HG03469 (cell line): ENCODE measurements at regions not wholly inside any gene's neighbourhood (a gene's known extent, or its start where the extent isn't known, plus 50 kb on each side); places are given as distances from the start of the nearest gene placed in this dataset.
"Not testable (repeated sequence)": the region's sequence is repeated elsewhere in the genome, so short reads cannot be mapped to it uniquely, and the experiment has no call there.

ENCODE experiments used
- ATAC-seq: cut with Tn5 transposase; IDR thresholded peaks from one replicate; pipeline ENCODE4 v1.9.1; 2021; ENCODE audit warnings: mild to moderate bottlenecking, moderate library complexity, moderate number of reproducible peaks; ENCODE audit not compliant: unreplicated experiment

DNA sequence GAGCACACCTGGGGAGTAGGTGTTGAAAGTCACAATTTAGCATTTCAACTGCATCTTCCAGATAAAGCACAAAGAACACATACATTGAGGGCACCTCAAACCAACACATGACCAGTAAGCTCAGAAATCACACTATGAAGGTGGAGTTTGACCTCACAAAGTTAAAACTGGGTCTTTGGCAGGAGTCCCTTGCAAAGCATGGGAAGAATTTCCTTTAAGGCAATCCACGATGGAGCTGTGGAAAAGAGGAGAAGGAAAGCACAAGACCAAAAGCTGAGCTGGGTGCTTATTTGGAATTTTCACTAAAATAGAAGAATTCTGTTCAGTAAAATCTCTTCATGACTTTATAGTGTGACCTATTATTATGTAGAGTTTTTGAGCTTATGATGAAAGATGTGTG is 212.9 kb upstream of the APCDD1 start:
- ATAC-seq, result no peak

DNA sequence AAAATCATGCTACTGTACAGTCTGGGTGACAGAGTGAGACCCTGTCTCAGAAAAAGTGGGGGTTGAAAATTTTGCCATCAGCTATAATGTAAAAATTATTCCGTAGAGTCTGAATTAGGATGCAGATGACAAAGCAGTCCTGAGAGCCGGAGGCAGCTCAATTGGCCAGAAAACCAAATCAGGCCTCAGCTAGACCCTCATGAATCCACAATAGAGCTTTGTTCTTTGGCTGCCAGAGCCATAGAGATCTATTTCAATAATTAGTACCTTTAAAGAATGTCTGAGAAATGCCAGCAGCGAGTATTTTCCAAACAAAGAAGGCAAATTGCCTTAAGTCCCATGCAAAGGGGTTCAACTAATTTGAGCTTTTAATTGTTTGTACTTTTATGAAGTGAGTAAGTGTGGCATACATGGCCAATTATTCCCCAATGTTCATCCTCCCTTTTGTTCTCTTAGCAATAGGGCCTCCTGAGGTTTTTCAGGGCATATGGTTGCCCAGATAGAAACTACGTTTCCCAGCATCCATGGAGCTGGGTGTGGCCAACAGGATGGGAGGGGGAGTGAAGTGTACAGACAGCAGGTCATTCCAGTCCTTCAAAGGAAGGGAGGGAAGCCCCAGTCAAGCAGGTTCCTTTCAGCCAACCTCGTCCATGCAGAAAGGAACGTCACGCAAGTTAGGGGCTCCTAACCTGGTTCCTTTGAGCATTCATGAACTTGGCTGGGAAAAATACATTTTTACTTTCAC is 211.3 kb upstream of the APCDD1 start:
- no peak for ATAC-seq

DNA sequence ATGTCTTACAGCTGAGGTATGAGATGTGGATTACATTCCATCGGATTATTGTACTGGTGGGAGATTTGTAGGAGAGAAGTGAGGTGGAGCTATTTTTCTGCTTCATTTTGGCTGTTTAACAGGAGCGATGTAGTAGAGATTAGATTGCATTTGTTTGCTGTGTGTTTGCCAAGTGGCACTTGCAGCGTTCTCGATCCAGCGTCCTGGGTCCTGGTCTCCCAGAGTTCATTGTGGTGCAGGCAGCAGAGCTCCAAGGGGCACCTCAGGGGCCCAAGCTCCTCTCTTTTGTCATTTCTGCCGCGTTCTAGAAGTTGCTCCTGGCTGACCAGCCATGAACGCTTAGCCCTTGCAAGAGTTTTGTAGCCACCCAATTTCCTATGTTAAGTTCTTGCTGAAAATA is 210.1 kb upstream of the APCDD1 start:
- no peak for ATAC-seq

DNA sequence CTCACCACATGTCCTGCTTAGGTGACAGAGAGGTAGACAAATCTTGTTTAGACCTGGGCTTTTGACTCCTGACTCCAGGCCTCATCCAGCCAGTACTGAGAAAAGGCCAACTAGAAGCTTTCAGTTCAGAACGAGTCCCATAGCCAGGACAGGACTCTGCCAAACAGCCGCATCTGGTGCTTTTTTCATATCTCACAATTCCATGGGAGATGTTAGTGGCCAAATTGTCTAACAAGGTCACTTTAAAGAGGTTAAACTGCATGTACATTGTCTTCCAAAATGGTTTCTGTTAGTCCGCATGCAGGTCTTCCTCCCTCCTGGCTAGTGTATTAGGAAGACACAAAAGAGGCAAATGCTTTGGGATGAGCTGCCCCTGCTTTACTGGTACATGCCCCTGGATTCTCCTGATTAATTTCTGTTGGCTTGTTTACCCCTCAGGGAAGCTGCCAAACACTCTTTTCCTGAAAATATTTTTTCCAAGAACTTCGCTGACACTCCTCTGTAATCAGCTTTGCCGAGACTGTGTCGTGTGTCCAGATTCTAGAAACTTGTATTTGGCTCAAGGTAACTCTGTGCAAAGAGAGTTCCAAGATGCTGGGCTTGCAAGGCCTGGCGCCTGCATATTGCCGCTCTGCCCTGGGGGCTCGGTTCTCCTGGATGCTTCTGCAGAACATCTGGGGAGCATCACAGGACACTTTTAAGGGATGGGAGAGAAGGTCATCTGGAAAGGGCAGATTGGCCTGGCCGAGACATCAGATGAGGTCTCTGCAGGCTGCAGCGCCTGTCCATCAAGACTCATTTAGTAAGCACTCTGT is 209.2 kb upstream of the APCDD1 start:
- no peak for ATAC-seq

DNA sequence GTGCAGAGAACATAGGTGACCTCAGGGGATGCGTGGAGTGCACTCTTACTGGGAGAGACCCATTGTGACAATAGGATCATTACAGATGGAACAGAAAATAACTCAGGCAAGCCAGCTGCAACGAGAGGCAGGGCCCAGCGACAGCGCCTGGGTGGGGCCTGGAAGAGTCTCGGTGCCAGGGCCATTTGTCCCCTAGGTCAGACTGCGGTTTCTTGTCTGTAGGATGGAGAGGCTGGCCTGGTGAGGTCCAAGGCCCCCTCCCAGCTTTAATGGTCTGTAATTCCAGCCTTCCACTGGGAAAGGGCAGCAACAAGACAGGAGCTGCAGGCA is 208.6 kb upstream of the APCDD1 start:
- no peak for ATAC-seq

DNA sequence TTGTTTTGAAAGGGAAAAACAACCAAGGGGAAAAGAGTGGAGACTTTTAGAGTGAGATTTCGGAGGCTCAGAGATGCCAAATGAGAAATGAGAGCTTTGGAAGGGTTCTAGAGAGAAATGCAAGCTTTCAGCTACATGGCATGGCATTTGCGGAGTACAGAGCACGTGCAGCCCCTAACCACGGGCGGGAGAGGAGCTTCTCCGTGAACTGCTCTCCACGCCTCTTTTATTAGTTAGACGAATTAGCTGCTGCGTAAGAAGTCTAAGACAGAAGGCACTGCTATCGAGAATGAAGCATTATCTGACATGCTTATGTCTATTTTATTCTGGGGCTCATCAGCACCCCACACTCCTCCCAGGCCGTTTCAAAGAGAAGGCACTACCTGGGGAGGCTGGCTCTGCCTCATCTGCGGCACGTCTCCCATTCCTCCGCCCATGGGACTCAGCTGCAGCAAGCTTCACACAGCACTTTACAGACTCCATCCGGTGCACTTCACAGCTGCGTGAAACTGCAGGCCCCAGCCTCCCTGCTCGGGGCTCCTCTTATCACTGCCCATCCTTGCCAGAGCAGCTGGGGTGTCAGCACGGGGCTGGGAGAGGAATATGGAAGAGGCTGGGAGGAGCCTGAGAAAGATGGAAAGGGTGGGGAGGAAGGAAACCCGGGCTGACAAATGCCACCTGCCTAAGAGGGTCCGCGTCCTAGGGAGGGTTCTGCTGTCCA is 207.3 kb upstream of the APCDD1 start:
- ATAC-seq, result no peak

- ATAC-seq, result no peak
Observed at GRCh38 chr18:10247742-10248082, 206.7 kb upstream of the APCDD1 start.

DNA sequence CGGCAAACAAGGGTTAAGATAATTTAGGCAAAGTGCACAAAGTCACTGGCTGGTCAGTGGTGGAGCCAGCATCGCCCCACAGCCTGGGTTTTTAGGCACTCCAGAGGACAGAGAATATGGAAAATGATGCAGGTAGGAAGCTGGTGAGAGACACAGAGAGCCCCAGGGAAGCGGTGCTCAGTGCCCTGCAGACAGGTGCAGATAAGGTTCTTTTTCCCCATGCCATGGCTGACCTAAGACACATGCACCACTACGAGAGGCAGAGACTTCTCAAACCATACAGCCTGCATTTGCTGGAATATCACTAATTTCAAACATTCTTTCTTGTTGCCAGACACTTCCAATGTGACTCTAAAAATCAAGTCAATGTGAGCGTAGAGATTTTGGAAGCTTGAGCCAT is 205.7 kb upstream of the APCDD1 start:
- no peak for ATAC-seq

DNA sequence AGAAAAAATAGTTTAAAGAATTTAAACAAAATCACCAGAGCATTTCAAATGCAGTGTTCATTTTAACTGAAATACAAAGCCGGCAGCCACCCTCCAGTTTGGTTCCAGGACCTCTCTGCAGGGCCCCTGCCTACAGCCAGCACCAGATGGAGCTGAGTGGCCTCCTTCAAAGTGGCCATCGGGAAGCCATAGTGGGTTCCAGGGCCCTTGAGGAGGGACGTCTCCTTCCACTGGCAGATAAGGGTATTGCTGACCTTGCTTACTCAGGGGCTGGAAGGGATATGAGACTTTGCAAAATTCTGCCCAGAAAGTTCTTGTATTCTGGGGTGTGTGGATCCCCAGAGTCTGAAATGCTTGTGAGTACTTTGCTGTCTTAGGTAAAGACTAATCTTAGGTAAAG is 205.2 kb upstream of the APCDD1 start:
- ATAC-seq, result no peak

DNA sequence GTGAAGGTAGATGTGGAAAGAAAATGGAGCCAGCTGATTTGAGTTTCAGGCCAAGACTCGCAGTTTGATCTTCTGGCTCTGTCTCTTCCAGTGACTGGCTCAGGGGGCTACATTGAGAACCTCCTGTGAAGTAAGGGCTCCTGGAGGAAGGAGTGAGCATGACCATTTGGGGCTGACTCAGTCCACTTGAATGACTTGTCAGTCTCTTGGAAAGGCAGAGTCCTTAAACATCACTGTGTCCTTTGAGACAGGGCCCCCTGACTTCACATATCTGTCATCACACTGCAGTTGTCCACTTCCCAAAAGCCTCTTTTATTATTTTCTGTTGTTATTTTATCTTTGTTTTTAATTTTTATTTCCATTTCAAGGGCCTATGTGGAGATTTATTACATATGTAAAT is 204.6 kb upstream of the APCDD1 start:
- ATAC-seq, result no peak

- ATAC-seq, result no peak
Observed at GRCh38 chr18:10252494-10252893, 201.9 kb upstream of the APCDD1 start.

DNA sequence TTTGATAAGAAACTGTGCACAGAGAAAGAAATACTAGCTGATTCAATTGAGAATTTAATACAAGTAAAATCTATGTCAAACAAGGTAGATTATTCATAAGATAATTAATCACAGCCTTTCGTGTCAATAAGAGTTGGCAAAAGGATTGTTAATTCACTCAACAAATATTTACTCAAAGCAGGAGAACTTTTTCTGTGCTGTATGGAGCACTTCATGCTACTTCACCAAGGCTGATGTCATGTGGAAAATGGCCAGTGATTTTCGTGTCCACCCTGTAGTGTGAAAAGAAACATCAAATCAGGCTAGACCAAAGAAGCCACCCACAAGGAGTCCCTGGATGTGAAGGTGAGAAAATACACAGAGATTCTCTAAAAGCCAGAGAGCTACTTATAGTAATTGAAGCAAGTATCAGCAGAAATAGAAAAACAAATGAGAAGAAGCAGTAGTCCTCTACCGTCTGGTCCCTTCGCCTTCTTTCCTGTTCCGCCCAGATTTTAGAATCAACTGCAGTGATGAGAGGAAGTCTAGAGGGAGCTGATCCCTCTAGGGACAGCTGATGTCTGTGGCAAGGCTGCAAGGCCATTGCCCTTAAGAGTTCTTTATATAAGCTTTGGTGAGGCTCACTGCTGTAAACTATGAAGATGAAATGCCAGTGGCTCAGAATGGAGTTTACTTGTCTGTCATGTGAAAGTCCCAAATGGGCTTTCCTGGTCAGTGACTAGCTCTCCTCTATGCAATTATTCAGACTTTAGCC is 201.3 kb upstream of the APCDD1 start:
- no peak for ATAC-seq

DNA sequence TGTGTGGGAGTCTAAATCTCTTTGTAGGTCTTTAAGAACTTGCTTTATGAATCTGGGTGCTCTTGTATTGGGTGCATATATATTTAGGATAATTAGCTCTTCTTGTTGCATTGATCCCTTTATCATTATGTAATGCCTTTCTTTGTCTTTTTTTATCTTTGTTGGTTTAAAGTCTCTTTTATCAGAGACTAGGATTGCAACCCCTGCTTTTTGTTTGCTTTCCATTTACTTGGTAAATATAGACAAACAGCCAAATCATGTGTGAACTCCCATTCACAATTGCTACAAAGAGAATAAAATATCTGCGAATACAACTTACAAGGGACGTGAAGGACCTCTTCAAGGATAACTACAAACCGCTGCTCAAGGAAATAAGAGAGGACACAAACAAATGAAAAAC is 198.2 kb upstream of the APCDD1 start:
- ATAC-seq, result not testable (repeated sequence)

- no peak for ATAC-seq
Observed at GRCh38 chr18:10258836-10259474, 195.5 kb upstream of the APCDD1 start.

GRCh38 chr18:10259901-10260300 is 194.5 kb upstream of the APCDD1 start:
- no peak for ATAC-seq

DNA sequence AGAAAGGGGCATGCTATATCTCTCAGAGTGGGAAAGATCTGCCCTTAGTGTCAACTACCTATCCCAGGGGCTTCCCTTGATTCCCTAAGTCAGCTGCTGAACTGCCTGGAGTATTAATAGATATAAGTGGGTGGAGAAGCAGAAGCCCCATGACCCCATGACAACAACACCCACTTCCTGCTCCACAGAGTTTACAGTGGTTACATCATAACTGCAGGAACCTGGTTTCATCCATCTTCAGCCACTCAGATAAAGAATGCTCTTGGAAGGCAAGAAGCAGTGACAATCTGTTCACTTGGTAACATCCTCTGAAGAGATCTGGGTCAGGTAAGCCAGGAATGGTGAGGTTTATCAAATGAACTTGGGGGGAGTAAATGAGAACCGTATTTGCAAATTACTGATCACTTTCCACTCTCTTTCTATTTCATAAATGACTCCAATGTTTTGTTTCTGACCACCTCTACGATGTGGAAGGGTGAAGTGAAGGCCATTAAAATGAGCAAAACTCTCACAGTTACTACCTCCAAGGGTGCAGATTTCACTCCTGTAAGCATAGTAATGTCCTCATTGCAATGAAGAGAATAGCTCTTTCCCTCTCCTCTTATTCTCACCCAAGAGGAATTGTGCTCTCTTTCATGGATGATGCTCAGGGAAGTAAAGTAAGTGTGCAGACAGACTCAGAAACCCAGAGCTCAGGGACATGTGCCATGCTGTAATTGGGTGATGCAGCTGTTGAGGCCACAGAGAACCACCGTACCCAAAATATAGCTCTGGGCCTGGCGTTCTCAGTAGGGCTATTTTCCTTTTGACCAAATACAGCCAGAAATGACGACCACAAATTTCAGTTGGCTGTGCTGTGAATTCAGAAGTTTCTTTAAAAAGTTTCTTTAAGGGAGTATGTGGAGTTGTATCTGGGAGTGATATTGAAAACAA is 192.8 kb upstream of the APCDD1 start:
- no peak for ATAC-seq

- ATAC-seq, result no peak
Observed at GRCh38 chr18:10262566-10262965, 191.9 kb upstream of the APCDD1 start.

DNA sequence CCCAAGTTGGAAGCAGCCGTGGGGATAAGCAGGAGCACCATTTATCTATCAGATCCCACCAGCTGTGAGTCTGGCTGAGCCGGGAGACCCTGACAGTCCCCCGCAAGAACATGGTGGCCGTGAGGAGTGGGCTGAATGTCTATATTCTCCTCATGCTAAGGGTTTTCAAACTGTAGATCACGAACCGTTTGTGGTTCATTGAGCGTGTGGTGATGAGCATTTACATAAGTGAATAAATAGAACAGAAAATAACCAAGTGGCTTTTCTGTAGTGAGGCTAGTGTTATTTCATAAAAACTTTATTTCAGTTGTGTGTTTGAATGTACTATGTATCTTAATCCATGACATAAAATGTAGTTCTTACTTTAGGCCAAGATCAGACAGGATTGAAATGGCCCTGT is 190.2 kb upstream of the APCDD1 start:
- no peak for ATAC-seq

GRCh38 chr18:10265560-10266333 is 188.7 kb upstream of the APCDD1 start:
- no peak for ATAC-seq
